ENCODE measurements at regions not wholly inside any gene's neighbourhood (a gene's known extent, or its start where the extent isn't known, plus 50 kb on each side); places are given as distances from the start of the nearest gene placed in this dataset.
"Not testable (repeated sequence)": the region's sequence is repeated elsewhere in the genome, so short reads cannot be mapped to it uniquely, and the experiment has no call there.

DNA sequence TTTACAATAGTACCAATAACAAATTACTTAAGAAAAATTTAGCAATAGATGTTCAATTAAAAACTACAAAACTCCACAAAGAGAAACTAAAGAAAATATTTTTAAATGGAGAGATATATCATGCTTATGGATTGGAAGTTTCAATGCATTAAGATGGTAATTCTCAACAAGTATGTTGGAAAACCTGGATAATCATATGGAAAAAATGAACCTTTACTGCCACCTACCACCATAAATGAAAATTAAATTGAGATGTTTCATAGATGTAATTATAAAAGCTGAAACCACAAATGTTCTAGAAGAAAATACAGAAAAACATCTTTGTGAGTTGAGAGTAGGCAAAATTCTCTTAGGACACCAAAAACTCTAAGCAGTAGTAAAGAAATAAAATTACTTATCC lies 121.7 kb downstream of the ANKRD18B start:
- DNase-seq (ENCODE audit: low read depth): no peak
- TF ChIP-seq, protein P1, sequence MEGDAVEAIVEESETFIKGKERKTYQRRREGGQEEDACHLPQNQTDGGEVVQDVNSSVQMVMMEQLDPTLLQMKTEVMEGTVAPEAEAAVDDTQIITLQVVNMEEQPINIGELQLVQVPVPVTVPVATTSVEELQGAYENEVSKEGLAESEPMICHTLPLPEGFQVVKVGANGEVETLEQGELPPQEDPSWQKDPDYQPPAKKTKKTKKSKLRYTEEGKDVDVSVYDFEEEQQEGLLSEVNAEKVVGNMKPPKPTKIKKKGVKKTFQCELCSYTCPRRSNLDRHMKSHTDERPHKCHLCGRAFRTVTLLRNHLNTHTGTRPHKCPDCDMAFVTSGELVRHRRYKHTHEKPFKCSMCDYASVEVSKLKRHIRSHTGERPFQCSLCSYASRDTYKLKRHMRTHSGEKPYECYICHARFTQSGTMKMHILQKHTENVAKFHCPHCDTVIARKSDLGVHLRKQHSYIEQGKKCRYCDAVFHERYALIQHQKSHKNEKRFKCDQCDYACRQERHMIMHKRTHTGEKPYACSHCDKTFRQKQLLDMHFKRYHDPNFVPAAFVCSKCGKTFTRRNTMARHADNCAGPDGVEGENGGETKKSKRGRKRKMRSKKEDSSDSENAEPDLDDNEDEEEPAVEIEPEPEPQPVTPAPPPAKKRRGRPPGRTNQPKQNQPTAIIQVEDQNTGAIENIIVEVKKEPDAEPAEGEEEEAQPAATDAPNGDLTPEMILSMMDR (conservative IDR thresholded peaks at IDR 0.05; ENCODE audit: low read depth, low read length): no peak
- H3K4me3 ChIP-seq (ENCODE audit: low read depth, low read length): no peak overlapping the region

DNA sequence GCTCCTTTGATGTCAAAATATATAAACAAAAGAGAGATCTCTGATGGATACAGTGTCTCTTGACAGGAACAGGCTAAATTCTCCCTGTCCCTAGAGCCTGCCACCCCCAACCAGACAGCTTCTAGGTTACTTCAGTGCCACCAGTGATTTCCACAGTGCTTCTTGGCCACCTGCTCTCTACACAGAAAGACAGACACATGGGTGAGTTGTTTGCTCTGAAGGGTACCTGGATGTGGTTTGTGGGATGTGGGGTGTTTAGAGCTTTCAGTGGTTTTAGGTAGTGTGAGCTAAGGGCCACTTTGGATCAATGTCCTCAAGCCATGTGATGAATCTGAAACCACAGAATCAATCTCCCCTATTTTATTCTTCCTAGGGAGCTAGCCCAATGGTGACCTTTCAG lies 125.4 kb downstream of the ANKRD18B start:
- TF ChIP-seq, protein P1 (conservative IDR thresholded peaks at IDR 0.05; ENCODE audit: low read depth, low read length): no peak
- H3K4me3 ChIP-seq (ENCODE audit: low read depth, low read length): no peak overlapping the region
- no peak for DNase-seq (ENCODE audit: low read depth)

DNA sequence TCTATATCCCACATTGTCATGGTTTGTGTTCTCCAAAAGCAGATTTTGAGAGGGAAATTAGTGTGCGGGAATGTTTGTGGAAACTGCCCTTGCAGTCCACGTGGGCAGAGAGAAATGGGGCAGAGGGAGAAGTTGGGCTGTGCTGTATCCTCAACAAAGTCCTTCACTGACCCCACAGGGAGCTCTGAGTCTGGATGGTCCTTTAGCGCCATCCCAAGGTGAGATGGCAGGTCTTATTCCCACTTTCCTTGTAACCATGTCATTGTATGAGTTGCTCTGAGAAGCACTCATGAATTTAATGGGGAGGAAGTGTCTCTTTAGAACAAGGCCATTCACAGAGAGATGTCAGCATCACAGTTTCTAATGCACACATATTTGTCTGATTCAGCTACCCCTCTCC lies 127.1 kb downstream of the ANKRD18B start:
- DNase-seq (ENCODE audit: low read depth): no peak
- TF ChIP-seq, protein P1 (conservative IDR thresholded peaks at IDR 0.05; ENCODE audit: low read depth, low read length): no peak
- no peak overlapping the region for H3K4me3 ChIP-seq (ENCODE audit: low read depth, low read length)

DNA sequence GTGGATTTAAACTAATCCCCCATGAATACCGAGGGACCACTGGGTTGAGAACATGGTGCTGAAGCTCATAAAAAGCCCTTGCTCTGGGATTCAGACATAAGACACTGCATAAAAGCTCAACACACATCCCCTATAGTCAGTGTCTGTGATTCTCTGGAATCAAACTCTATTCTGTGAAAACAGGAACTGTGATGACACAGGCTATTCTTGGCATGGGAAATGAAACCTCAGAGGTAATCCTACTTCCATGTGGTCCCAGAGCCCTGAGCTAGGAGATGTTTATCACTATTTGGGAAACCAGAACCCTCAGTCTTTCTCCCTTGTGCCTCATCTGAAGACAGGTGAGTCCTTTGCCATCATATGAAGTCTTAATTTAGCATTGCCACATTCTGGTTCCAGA lies 135.4 kb upstream of the PRSS3 start:
- DNase-seq (ENCODE audit: low read depth): no peak
- H3K4me3 ChIP-seq (ENCODE audit: low read depth, low read length): no peak overlapping the region
- TF ChIP-seq, protein P1 (conservative IDR thresholded peaks at IDR 0.05; ENCODE audit: low read depth, low read length): no peak

DNA sequence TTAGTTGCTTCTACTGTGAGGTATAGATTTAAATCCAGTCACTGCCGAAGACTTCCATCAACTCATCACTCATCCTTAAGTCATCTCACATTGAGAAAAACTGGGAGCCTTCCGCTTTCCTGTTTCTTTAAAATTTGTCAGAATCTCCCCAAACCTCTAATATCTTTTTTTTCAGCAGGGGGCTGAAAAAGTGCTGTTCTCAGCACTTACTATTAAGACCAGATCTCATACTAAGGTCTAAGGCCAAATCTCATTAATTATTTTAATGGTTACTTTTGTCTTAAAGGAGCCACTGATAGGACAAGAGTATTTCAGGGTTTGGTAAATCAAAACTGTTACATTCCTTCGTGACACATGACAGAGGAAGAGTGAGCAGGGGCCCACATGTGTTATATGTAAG lies 134.6 kb upstream of the PRSS3 start:
- TF ChIP-seq, protein P1 (conservative IDR thresholded peaks at IDR 0.05; ENCODE audit: low read depth, low read length): no peak
- no peak overlapping the region for H3K4me3 ChIP-seq (ENCODE audit: low read depth, low read length)
- DNase-seq (ENCODE audit: low read depth): no peak

DNA sequence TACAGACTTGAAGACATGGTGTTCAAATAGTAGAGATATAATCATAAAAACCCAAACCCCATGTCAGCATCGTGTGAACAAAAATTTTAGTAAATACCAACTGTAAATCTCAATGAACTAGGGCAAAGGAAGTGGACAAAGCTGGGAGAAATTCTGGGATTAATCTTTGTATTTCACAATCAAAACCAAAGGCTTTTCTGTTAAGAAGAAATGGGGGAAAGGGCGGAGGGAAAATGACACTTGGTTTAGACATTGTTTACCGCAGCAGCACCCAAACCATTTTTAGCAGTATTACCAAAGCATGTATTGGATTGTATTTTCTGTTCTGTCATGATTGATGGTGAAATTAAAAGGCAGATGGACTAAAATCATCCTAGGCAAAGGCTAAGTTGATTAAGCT lies 134.2 kb upstream of the PRSS3 start:
- no peak overlapping the region for H3K4me3 ChIP-seq (ENCODE audit: low read depth, low read length)
- TF ChIP-seq, protein P1 (conservative IDR thresholded peaks at IDR 0.05; ENCODE audit: low read depth, low read length): no peak
- no peak for DNase-seq (ENCODE audit: low read depth)

DNA sequence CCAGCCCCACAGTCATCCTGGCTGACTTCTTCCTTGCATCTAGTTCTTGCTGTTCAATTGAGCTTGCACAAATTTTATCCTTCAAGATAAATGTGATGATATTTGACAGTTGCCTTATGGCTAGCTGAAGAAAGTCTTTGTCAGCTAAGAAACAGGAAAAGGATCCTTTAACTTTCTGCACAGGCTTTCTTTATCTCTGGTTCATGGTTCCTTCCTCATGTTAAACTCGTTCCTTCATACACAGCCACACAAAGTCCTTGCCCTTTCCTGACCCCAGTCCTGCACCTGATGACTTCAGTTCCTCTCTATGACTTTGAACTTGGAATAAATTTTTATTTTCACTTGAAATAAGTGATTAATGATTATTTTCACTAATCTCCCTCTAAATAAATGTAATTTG lies 132.5 kb upstream of the PRSS3 start:
- TF ChIP-seq, protein P1 (conservative IDR thresholded peaks at IDR 0.05; ENCODE audit: low read depth, low read length): no peak
- DNase-seq (ENCODE audit: low read depth): no peak
- H3K4me3 ChIP-seq (ENCODE audit: low read depth, low read length): no peak overlapping the region

DNA sequence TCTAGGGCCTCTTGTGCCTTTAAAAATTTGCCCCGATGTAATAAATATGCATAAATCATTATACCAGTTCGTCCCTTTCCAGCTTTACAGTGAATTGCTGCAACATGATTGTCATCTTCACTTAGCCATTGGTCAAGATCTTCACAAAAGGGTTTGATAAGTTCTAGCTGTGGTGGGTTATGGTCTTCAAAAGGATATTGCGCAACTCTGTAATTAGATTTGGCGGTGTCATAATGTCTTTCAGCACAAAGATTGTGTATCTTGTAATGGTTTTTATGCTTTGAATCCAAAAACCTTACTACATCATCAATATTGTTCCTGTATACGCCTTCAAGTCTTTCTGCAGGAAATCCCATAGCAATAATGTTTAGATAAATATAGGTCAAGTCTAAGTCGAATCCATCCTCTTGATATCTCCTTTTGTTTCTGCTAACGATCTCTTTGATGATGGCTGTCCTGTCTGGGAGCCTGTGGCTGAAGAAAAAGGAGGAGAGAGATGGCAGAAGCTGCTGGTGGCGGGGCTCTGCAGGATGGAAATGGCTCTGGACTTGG lies 119.1 kb upstream of the PRSS3 start:
- DNase-seq (ENCODE audit: low read depth): not testable (repeated sequence)
- H3K4me3 ChIP-seq (ENCODE audit: low read depth, low read length): peak overlapping the region; percentile 53
